ENCODE measurements at regions not wholly inside any gene's neighbourhood (a gene's known extent, or its start where the extent isn't known, plus 50 kb on each side); places are given as distances from the start of the nearest gene placed in this dataset.

- FAIRE-seq, result no peak
- H3K9ac ChIP-seq (ENCODE audit: low read length), result no peak overlapping the region
- H3K4me1 ChIP-seq (ENCODE audit: insufficient read depth, low read length), result no peaks in the 10 kb centered on the region
- H3K36me3 ChIP-seq (ENCODE audit: insufficient read depth, low read length), result no peaks in the 10 kb centered on the region
- Mint-ChIP-seq H3K36me3 (ENCODE audit: low read depth, unreplicated experiment) (no peaks in the 10 kb centered on the region), H3K4me1 (ENCODE audit: low read depth, unreplicated experiment) (no peaks in the 10 kb centered on the region), H3K27ac (ENCODE audit: unreplicated experiment) (no peak overlapping the region), H3K4me3 (ENCODE audit: unreplicated experiment) (no peak overlapping the region), H3K27me3 (ENCODE audit: low read depth, unreplicated experiment) (peaks cover 7% of the 10 kb centered on the region), H3K9me3 (ENCODE audit: unreplicated experiment) (no peaks in the 10 kb centered on the region)
- DNase-seq (ENCODE audit: low read depth), result no peak
- no peaks in the 10 kb centered on the region for H3K27me3 ChIP-seq (ENCODE audit: insufficient read depth, low read length)
- no peak overlapping the region for H3K4me2 ChIP-seq (ENCODE audit: low read length)
- no peak overlapping the region for H3K4me3 ChIP-seq (ENCODE audit: insufficient read depth, low read depth, low read length)
- H4K20me1 ChIP-seq (ENCODE audit: insufficient read depth, low read length), result no peaks in the 10 kb centered on the region
- H3K9me3 ChIP-seq (ENCODE audit: insufficient read depth, low read depth, low read length), result no peaks in the 10 kb centered on the region
- TF ChIP-seq EZH2 (IDR thresholded peaks at IDR 0.05; ENCODE audit: insufficient read depth, low read length), result no peak
- TF ChIP-seq, protein P1, sequence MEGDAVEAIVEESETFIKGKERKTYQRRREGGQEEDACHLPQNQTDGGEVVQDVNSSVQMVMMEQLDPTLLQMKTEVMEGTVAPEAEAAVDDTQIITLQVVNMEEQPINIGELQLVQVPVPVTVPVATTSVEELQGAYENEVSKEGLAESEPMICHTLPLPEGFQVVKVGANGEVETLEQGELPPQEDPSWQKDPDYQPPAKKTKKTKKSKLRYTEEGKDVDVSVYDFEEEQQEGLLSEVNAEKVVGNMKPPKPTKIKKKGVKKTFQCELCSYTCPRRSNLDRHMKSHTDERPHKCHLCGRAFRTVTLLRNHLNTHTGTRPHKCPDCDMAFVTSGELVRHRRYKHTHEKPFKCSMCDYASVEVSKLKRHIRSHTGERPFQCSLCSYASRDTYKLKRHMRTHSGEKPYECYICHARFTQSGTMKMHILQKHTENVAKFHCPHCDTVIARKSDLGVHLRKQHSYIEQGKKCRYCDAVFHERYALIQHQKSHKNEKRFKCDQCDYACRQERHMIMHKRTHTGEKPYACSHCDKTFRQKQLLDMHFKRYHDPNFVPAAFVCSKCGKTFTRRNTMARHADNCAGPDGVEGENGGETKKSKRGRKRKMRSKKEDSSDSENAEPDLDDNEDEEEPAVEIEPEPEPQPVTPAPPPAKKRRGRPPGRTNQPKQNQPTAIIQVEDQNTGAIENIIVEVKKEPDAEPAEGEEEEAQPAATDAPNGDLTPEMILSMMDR (IDR thresholded peaks at IDR 0.05; ENCODE audit: insufficient read depth, low read depth, low read length), result no peak
- no peak overlapping the region for H3K27ac ChIP-seq (ENCODE audit: low read depth, low read length)
- H2AFZ ChIP-seq (ENCODE audit: low read depth, low read length), result no peak overlapping the region
- no peaks in the 10 kb centered on the region for H3K79me2 ChIP-seq (ENCODE audit: insufficient read depth, low read length)
Measured at GRCh38 chr7:132703742-132704141, 127.5 kb upstream of the PLXNA4 start.

- Histone ChIP-seq H3K9me3 (ENCODE audit: insufficient read depth, low read depth, low read length) (no peaks in the 10 kb centered on the region), H3K36me3 (ENCODE audit: insufficient read depth, low read length) (no peaks in the 10 kb centered on the region), H3K9ac (ENCODE audit: low read length) (no peak overlapping the region), H3K4me2 (ENCODE audit: low read length) (no peak overlapping the region), H3K27me3 (ENCODE audit: insufficient read depth, low read length) (peaks cover 5% of the 10 kb centered on the region), H2AFZ (ENCODE audit: low read depth, low read length) (no peak overlapping the region), H4K20me1 (ENCODE audit: insufficient read depth, low read length) (no peaks in the 10 kb centered on the region), H3K4me3 (ENCODE audit: insufficient read depth, low read depth, low read length) (no peak overlapping the region), H3K4me1 (ENCODE audit: insufficient read depth, low read length) (no peaks in the 10 kb centered on the region), H3K27ac (ENCODE audit: low read depth, low read length) (no peak overlapping the region), H3K79me2 (ENCODE audit: insufficient read depth, low read length) (no peaks in the 10 kb centered on the region)
- DNase-seq (ENCODE audit: low read depth), result no peak
- Mint-ChIP-seq H3K27me3 (ENCODE audit: low read depth, unreplicated experiment) (peaks cover 22% of the 10 kb centered on the region), H3K9me3 (ENCODE audit: unreplicated experiment) (no peaks in the 10 kb centered on the region), H3K4me3 (ENCODE audit: unreplicated experiment) (no peak overlapping the region), H3K27ac (ENCODE audit: unreplicated experiment) (no peak overlapping the region), H3K36me3 (ENCODE audit: low read depth, unreplicated experiment) (no peaks in the 10 kb centered on the region), H3K4me1 (ENCODE audit: low read depth, unreplicated experiment) (no peaks in the 10 kb centered on the region)
- FAIRE-seq, result no peak
- TF ChIP-seq, protein P1 (IDR thresholded peaks at IDR 0.05; ENCODE audit: insufficient read depth, low read depth, low read length), result no peak
- no peak for TF ChIP-seq EZH2 (IDR thresholded peaks at IDR 0.05; ENCODE audit: insufficient read depth, low read length)
Measured at GRCh38 chr7:132697003-132697402, 120.7 kb upstream of the PLXNA4 start.

DNA sequence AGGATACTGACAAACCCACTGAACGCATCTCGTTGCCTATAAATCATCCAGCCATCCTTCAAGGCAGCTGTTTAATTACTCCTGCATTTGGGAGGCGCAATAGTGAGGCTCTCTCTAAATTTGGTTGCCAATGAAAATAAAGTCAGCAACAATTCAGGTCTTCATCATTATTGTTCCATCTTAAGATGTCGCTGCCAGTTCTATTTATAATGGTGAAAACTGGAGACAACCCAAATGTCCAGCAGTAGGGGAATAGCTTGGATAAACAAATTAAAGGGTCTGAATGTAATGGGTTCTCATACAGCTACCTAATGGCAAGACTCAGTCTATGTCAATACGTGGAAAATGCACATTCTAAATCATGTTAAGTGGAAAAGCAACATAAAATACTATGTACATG is 120.1 kb upstream of the PLXNA4 start:
- Mint-ChIP-seq H3K9me3 (ENCODE audit: unreplicated experiment) (no peaks in the 10 kb centered on the region), H3K4me3 (ENCODE audit: unreplicated experiment) (no peak overlapping the region), H3K4me1 (ENCODE audit: low read depth, unreplicated experiment) (no peaks in the 10 kb centered on the region)

More for the DNA sequence above, 120.1 kb upstream of the PLXNA4 start:
- no peak for TF ChIP-seq EZH2 (IDR thresholded peaks at IDR 0.05; ENCODE audit: insufficient read depth, low read length)
- TF ChIP-seq, protein P1 (IDR thresholded peaks at IDR 0.05; ENCODE audit: insufficient read depth, low read depth, low read length), result no peak
- no peaks in the 10 kb centered on the region for H3K36me3 ChIP-seq (ENCODE audit: insufficient read depth, low read length)
- H3K27ac ChIP-seq (ENCODE audit: low read depth, low read length), result no peak overlapping the region
- DNase-seq (ENCODE audit: low read depth), result no peak
- peaks cover 5% of the 10 kb centered on the region for H3K27me3 ChIP-seq (ENCODE audit: insufficient read depth, low read length)
- no peaks in the 10 kb centered on the region for H3K79me2 ChIP-seq (ENCODE audit: insufficient read depth, low read length)
- H3K4me1 ChIP-seq (ENCODE audit: insufficient read depth, low read length), result no peaks in the 10 kb centered on the region
- Mint-ChIP-seq H3K27me3 (ENCODE audit: low read depth, unreplicated experiment) (peaks cover 22% of the 10 kb centered on the region), H3K27ac (ENCODE audit: unreplicated experiment) (no peak overlapping the region), H3K36me3 (ENCODE audit: low read depth, unreplicated experiment) (no peaks in the 10 kb centered on the region)
- H3K4me2 ChIP-seq (ENCODE audit: low read length), result no peak overlapping the region
- H3K9ac ChIP-seq (ENCODE audit: low read length), result no peak overlapping the region
- H3K9me3 ChIP-seq (ENCODE audit: insufficient read depth, low read depth, low read length), result no peaks in the 10 kb centered on the region
- FAIRE-seq, result no peak
- no peak overlapping the region for H2AFZ ChIP-seq (ENCODE audit: low read depth, low read length)
- H4K20me1 ChIP-seq (ENCODE audit: insufficient read depth, low read length), result no peaks in the 10 kb centered on the region
- H3K4me3 ChIP-seq (ENCODE audit: insufficient read depth, low read depth, low read length), result no peak overlapping the region

Data from astrocyte (in vitro differentiated cells and primary cell).